ENCODE measurements at regions not wholly inside any gene's neighbourhood (a gene's known extent, or its start where the extent isn't known, plus 50 kb on each side); places are given as distances from the start of the nearest gene placed in this dataset.

GRCh38 chr12:69074556-69075349 is 141.8 kb upstream of the CPM start:
- H3K79me2 ChIP-seq (ENCODE audit: low read depth), result no peaks in the 10 kb centered on the region
- DNase-seq, result no peak
- no TSS peak for BruUV-seq (replicated peaks)
- intact Hi-C loops (cut with micrococcal nuclease; ENCODE audit: unreplicated experiment), result loop anchor here (5.0 kb wide), 1 partner anchor 67 kb away; no protein-coding TSS in a partner anchor
- H3K9me2 ChIP-seq (ENCODE audit: insufficient read depth), result no peaks in the 10 kb centered on the region
- no peak for TF ChIP-seq EZH2 (IDR thresholded peaks at IDR 0.05; ENCODE audit: low read depth)
- no peak for TF ChIP-seq CTCF (conservative IDR thresholded peaks at IDR 0.05)
- H3K4me2 ChIP-seq, result no peak overlapping the region
- no peaks in the 10 kb centered on the region for H4K20me1 ChIP-seq (ENCODE audit: insufficient read depth)
- ChIA-PET CTCF (no interaction called here), POLR2A (ENCODE audit: unreplicated experiment) (interaction anchor here (0.6 kb wide), 1 partner anchor 67 kb away, joined by 11 read pairs; no protein-coding TSS in a partner anchor)
- H3K9me3 ChIP-seq (ENCODE audit: insufficient read depth, low read depth), result no peaks in the 10 kb centered on the region
- H3K36me3 ChIP-seq (ENCODE audit: low read depth), result no peaks in the 10 kb centered on the region
- no peak overlapping the region for H2AFZ ChIP-seq
- no peak overlapping the region for H3K4me3 ChIP-seq
- H3K27ac ChIP-seq, result no peak overlapping the region
- no peaks in the 10 kb centered on the region for H3F3A ChIP-seq (ENCODE audit: insufficient read depth, low read depth)
- H3K4me1 ChIP-seq (replicated peaks; ENCODE audit: insufficient read depth), result no peaks in the 10 kb centered on the region
- no peaks in the 10 kb centered on the region for H3K27me3 ChIP-seq (ENCODE audit: insufficient read depth, low read depth)

GRCh38 chr12:69083689-69084088 is 150.7 kb upstream of the CPM start:
- H3K79me2 ChIP-seq (ENCODE audit: low read depth), result no peaks in the 10 kb centered on the region
- TF ChIP-seq EZH2 (IDR thresholded peaks at IDR 0.05; ENCODE audit: low read depth) (no peak), CTCF (conservative IDR thresholded peaks at IDR 0.05) (no peak)
- no peaks in the 10 kb centered on the region for H3K9me3 ChIP-seq (ENCODE audit: insufficient read depth, low read depth)
- no peak overlapping the region for H3K27ac ChIP-seq
- H2AFZ ChIP-seq, result no peak overlapping the region
- no TSS peak for BruUV-seq (replicated peaks)
- no peaks in the 10 kb centered on the region; the same call in 1 of the 2 replicates for H3K9me2 ChIP-seq (ENCODE audit: insufficient read depth)
- DNase-seq, result no peak
- ChIA-PET POLR2A (ENCODE audit: unreplicated experiment) (no interaction called here), CTCF (no interaction called here)
- H3K36me3 ChIP-seq (ENCODE audit: low read depth), result no peaks in the 10 kb centered on the region
- H3K27me3 ChIP-seq (ENCODE audit: insufficient read depth, low read depth), result no peaks in the 10 kb centered on the region
- no peaks in the 10 kb centered on the region for H3F3A ChIP-seq (ENCODE audit: insufficient read depth, low read depth)
- no peaks in the 10 kb centered on the region for H4K20me1 ChIP-seq (ENCODE audit: insufficient read depth)
- intact Hi-C loops (cut with micrococcal nuclease; ENCODE audit: unreplicated experiment), result no loop called here
- no peak overlapping the region for H3K4me3 ChIP-seq
- no peak overlapping the region for H3K4me2 ChIP-seq
- no peaks in the 10 kb centered on the region for H3K4me1 ChIP-seq (replicated peaks; ENCODE audit: insufficient read depth)

GRCh38 chr12:69084816-69085378 is 151.9 kb upstream of the CPM start:
- H3K27me3 ChIP-seq (ENCODE audit: insufficient read depth, low read depth), result no peaks in the 10 kb centered on the region

More at GRCh38 chr12:69084816-69085378, 151.9 kb upstream of the CPM start:
- POLR2A ChIA-PET (ENCODE audit: unreplicated experiment), result no interaction called here
- no TSS peak for BruUV-seq (replicated peaks)
- Histone ChIP-seq H3K27ac (no peak overlapping the region), H3K9me3 (ENCODE audit: insufficient read depth, low read depth) (no peaks in the 10 kb centered on the region), H3K36me3 (ENCODE audit: low read depth) (no peaks in the 10 kb centered on the region), H2AFZ (no peak overlapping the region), H4K20me1 (ENCODE audit: insufficient read depth) (no peaks in the 10 kb centered on the region), H3K9me2 (ENCODE audit: insufficient read depth) (no peaks in the 10 kb centered on the region; the same call in 1 of the 2 replicates), H3F3A (ENCODE audit: insufficient read depth, low read depth) (no peaks in the 10 kb centered on the region), H3K4me2 (no peak overlapping the region), H3K4me1 (replicated peaks; ENCODE audit: insufficient read depth) (no peaks in the 10 kb centered on the region), H3K79me2 (ENCODE audit: low read depth) (no peaks in the 10 kb centered on the region), H3K4me3 (no peak overlapping the region)
- DNase-seq, result no peak
- CTCF ChIA-PET, result no interaction called here
- TF ChIP-seq CTCF (conservative IDR thresholded peaks at IDR 0.05) (no peak), EZH2 (IDR thresholded peaks at IDR 0.05; ENCODE audit: low read depth) (no peak)
- intact Hi-C loops (cut with micrococcal nuclease; ENCODE audit: unreplicated experiment), result no loop called here

Data from PC-9 (cell line).